H1 (cell line): ENCODE measurements at regions not wholly inside any gene's neighbourhood (a gene's known extent, or its start where the extent isn't known, plus 50 kb on each side); places are given as distances from the start of the nearest gene placed in this dataset.

ENCODE experiments used
- CTCF ChIA-PET: fragments of 300-600 bp; sonication (Branson Sonifier 250); formaldehyde crosslinking; loops from one replicate; lab custom pipeline; 2021; ENCODE audit not compliant: partially characterized antibody; lab: Charles Lee
- POLR2A ChIA-PET: fragments of 300-600 bp; sonication (Branson Sonifier 250); formaldehyde crosslinking; loops from one replicate; lab custom pipeline; 2021; ENCODE audit warnings: inconsistent platforms; ENCODE audit not compliant: partially characterized antibody; lab: Charles Lee
- DNase-seq, 2 experiments: peaks; one replicate each; pipeline versions ENCODE4 v3.0.0 to v3.0.0-alpha.2; 2010 to 2022; ENCODE audit warnings: low spot score in 2 of 2, low read depth in 1 of 2, mixed read lengths in 1 of 2
- FAIRE-seq: peaks from 2 replicates; lab custom pipeline; 2011; peaks lifted over from hg19 to GRCh38; lab: Jason Lieb, UNC
- H2AFZ ChIP-seq: 2 replicates; pipeline ENCODE4 v1.8.1; 2012; ENCODE audit warnings: low read length, inconsistent platforms
- H2AK5ac ChIP-seq: 2 replicates; pipeline ENCODE4 v1.6.1; 2013; ENCODE audit warnings: low read depth, low read length
- H2BK120ac ChIP-seq: replicated peaks from 2 replicates; pipeline ENCODE3; 2013; ENCODE audit warnings: low read depth, low read length, inconsistent platforms
- H2BK12ac ChIP-seq: 2 replicates; pipeline ENCODE4 v1.6.1; 2013; ENCODE audit warnings: low read depth, low read length
- H2BK15ac ChIP-seq: 2 replicates; pipeline ENCODE4 v1.6.1; 2013; ENCODE audit warnings: low read length
- H2BK20ac ChIP-seq: 2 replicates; pipeline ENCODE4 v1.6.1; 2013; ENCODE audit warnings: low read length
- H2BK5ac ChIP-seq: 2 replicates; pipeline ENCODE4 v1.6.1; 2013; ENCODE audit warnings: low read depth, low read length
- H3K14ac ChIP-seq: 2 replicates; pipeline ENCODE4 v1.6.1; 2013; ENCODE audit warnings: inconsistent platforms; ENCODE audit not compliant: insufficient read length
- H3K18ac ChIP-seq: 2 replicates; pipeline ENCODE4 v1.6.1; 2013; ENCODE audit warnings: low read length; ENCODE audit errors: extremely low read depth
- H3K23ac ChIP-seq: 2 replicates; pipeline ENCODE4 v1.6.1; 2013; ENCODE audit warnings: inconsistent platforms; ENCODE audit not compliant: insufficient read length
- H3K23me2 ChIP-seq: 2 replicates; pipeline ENCODE4 v1.6.1; 2013; ENCODE audit warnings: low read depth, low read length
- H3K27ac ChIP-seq: 2 replicates; pipeline ENCODE4 v1.6.1; 2011; ENCODE audit warnings: low read depth, low read length, inconsistent platforms
- H3K27me3 ChIP-seq, 4 experiments: replicated peaks in 1 of 4; 1 replicate in 1 of 4; 2 replicates in 3 of 4; pipeline versions ENCODE4 v1.6.1 to v1.8.1; 2011 to 2013; ENCODE audit warnings: low read length in 3 of 4, mild to moderate bottlenecking in 3 of 4, inconsistent platforms in 2 of 4, mixed read lengths in 2 of 4, moderate library complexity in 1 of 4; ENCODE audit not compliant: control insufficient read depth in 3 of 4, insufficient read depth in 3 of 4; ENCODE audit errors: extremely low read depth in 1 of 4
- H3K36me3 ChIP-seq, 4 experiments: 2 replicates each; pipeline versions ENCODE4 v1.6.1 to v1.8.1; 2011 to 2013; ENCODE audit warnings: mild to moderate bottlenecking in 4 of 4, low read length in 3 of 4, moderate library complexity in 2 of 4, control low read depth in 1 of 4, inconsistent platforms in 1 of 4; ENCODE audit not compliant: insufficient read depth in 4 of 4, control insufficient read depth in 2 of 4
- H3K4ac ChIP-seq: replicated peaks from 2 replicates; pipeline ENCODE3; 2013; ENCODE audit warnings: low read length, low read depth, mixed read lengths, inconsistent platforms; ENCODE audit not compliant: insufficient read length
- H3K4me1 ChIP-seq, 4 experiments: replicated peaks in 1 of 4; 1 replicate in 1 of 4; 2 replicates in 3 of 4; pipeline versions ENCODE4 v1.6.1 to v1.8.1; 2011 to 2013; ENCODE audit warnings: low read length in 3 of 4, inconsistent platforms in 2 of 4, mixed read lengths in 1 of 4; ENCODE audit not compliant: insufficient read depth in 4 of 4, control insufficient read depth in 3 of 4
- H3K4me2 ChIP-seq, 2 experiments: 2 replicates each; pipeline versions ENCODE4 v1.6.1 to v1.8.1; 2011 to 2013; ENCODE audit warnings: low read depth in 2 of 2, low read length in 2 of 2, control low read depth in 1 of 2, inconsistent platforms in 1 of 2, mild to moderate bottlenecking in 1 of 2; ENCODE audit not compliant: insufficient read depth in 1 of 2
- H3K4me3 ChIP-seq, 4 experiments: fragments of 200-600, 300-600 bp in 1 of 4; sonication (generic), shearing (Covaris generic), sonication (Bioruptor Twin) in 1 of 4; 2 replicates each; pipeline versions ENCODE4 v1.5.1 to v1.8.1; 2011 to 2016; ENCODE audit warnings: low read length in 4 of 4, low read depth in 3 of 4, control low read depth in 2 of 4, inconsistent platforms in 2 of 4, mild to moderate bottlenecking in 2 of 4, mixed read lengths in 1 of 4, moderate library complexity in 1 of 4; ENCODE audit not compliant: insufficient read depth in 2 of 4; ENCODE audit errors: extremely low read depth in 1 of 4
- H3K56ac ChIP-seq: replicated peaks from 2 replicates; pipeline ENCODE3; 2013; ENCODE audit warnings: low read depth, mild to moderate bottlenecking, mixed read lengths, low read length, inconsistent platforms; ENCODE audit not compliant: insufficient read length
- H3K79me1 ChIP-seq: 2 replicates; pipeline ENCODE4 v1.6.1; 2013; ENCODE audit warnings: low read depth, low read length, control low read depth
- H3K79me2 ChIP-seq, 2 experiments: 2 replicates each; pipeline versions ENCODE4 v1.6.1 to v1.8.1; 2012 to 2013; ENCODE audit warnings: low read length in 2 of 2, mild to moderate bottlenecking in 2 of 2, inconsistent platforms in 1 of 2; ENCODE audit not compliant: insufficient read depth in 2 of 2, control insufficient read depth in 1 of 2
- H3K9ac ChIP-seq, 4 experiments: replicated peaks in 1 of 4; 1 replicate in 1 of 4; 2 replicates in 3 of 4; pipeline versions ENCODE4 v1.6.1 to v1.8.1; 2011 to 2013; ENCODE audit warnings: low read depth in 3 of 4, low read length in 3 of 4, control low read depth in 2 of 4, mild to moderate bottlenecking in 2 of 4, moderate library complexity in 2 of 4, inconsistent platforms in 1 of 4; ENCODE audit errors: extremely low read depth in 1 of 4
- H3K9me3 ChIP-seq, 2 experiments: 2 replicates each; pipeline versions ENCODE4 v1.6.1 to v1.8.1; 2012 to 2013; ENCODE audit warnings: mild to moderate bottlenecking in 2 of 2, moderate library complexity in 2 of 2, control low read depth in 1 of 2, inconsistent platforms in 1 of 2, low read depth in 1 of 2, low read length in 1 of 2, mixed read lengths in 1 of 2; ENCODE audit not compliant: insufficient read depth in 2 of 2
- H4K20me1 ChIP-seq, 2 experiments: replicated peaks in 1 of 2; 2 replicates each; pipeline versions ENCODE3 to v1.8.1; 2011 to 2013; ENCODE audit warnings: inconsistent platforms in 2 of 2, low read length in 2 of 2, mild to moderate bottlenecking in 1 of 2; ENCODE audit not compliant: insufficient read depth in 2 of 2, control insufficient read depth in 1 of 2
- H4K5ac ChIP-seq: 2 replicates; pipeline ENCODE4 v1.6.1; 2013; ENCODE audit warnings: low read length, low read depth, mixed read lengths, inconsistent platforms; ENCODE audit not compliant: insufficient read length
- H4K8ac ChIP-seq: 2 replicates; pipeline ENCODE4 v1.8.0; 2013; ENCODE audit warnings: mild to moderate bottlenecking, moderate library complexity, low read length, inconsistent platforms; ENCODE audit not compliant: insufficient read depth; ENCODE audit errors: extremely low read depth
- H4K91ac ChIP-seq: replicated peaks from 2 replicates; pipeline ENCODE3; 2013; ENCODE audit warnings: low read length, mixed read lengths, inconsistent platforms; ENCODE audit not compliant: insufficient read length
- CTCF ChIP-seq, 3 experiments: IDR thresholded peaks; 1 replicate in 2 of 3; 2 replicates in 1 of 3; pipeline versions ENCODE4 v1.5.1 to v1.6.1; 2011; ENCODE audit warnings: low read length in 3 of 3, mild to moderate bottlenecking in 3 of 3, inconsistent platforms in 2 of 3, low read depth in 1 of 3, moderate library complexity in 1 of 3; ENCODE audit not compliant: insufficient read depth in 1 of 3; ENCODE audit errors: control extremely low read depth in 1 of 3
- JUN ChIP-seq: IDR thresholded peaks from 2 replicates; pipeline ENCODE4 v1.6.1; 2011; ENCODE audit warnings: low read depth, mild to moderate bottlenecking, improper control_type of control experiment, low read length
- KDM4A ChIP-seq: IDR thresholded peaks from one replicate; pipeline ENCODE4 v1.7.1; 2012; ENCODE audit warnings: low read depth, mild to moderate bottlenecking, moderate library complexity, low read length, inconsistent platforms; ENCODE audit not compliant: severe bottlenecking
- WGBS, 2 experiments: shearing (Covaris generic) in 1 of 2; methylation state at CpG; one replicate each; pipeline versions ENCODE4 v1.1.6 to v1.1.7; 2013 to 2015; ENCODE audit warnings: low lambda C conversion rate in 2 of 2, mixed read lengths in 2 of 2, inconsistent platforms in 1 of 2, low coverage in 1 of 2, missing lambda C conversion rate in 1 of 2; ENCODE audit not compliant: insufficient replicate concordance in 2 of 2, insufficient coverage in 1 of 2, insufficient read length in 1 of 2; ENCODE audit errors: extremely low coverage in 1 of 2, missing lambda C conversion rate in 1 of 2; 5-methylcytosine and 5-hydroxymethylcytosine counted together

DNA sequence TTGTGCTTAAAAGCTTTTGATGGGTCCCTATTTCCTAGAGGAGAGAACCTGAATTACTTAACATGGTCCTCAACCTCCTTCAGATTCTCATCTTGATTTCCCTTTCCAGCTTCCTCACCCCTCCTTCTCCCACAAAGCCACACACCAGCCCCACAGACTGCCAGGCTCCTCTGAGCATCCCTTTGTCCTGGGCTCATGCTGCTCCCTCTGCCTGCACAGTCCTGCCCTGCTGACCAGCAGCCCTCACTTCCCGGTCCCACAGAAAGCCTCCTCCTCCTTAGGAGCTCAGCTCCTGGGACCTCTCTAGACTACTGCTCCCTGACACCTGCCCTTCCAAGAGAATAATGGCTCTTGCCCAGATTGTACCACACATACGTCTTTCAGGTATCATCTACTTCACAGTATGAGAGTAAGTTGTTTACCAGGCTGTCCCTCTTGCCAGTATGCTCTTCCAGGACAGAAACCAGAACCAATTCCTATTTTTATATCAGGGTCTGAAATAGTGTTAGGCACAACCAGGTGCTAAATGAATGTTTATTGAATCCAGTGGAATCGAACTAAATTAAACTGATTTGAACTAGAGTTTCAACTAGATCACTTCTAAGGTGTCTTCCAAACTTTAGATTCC, 373.4 kb downstream of the LMX1A start:
- no peak overlapping the region for H3K4me2 ChIP-seq
- no peak overlapping the region for H3K23ac ChIP-seq
- no peak overlapping the region for H3K27ac ChIP-seq
- no peak overlapping the region for H3K4ac ChIP-seq
- H3K18ac ChIP-seq = no peak overlapping the region
- H2BK20ac ChIP-seq = no peak overlapping the region
- no peak overlapping the region for H4K8ac ChIP-seq
- H2AFZ ChIP-seq = no peak overlapping the region
- no peak overlapping the region for H3K56ac ChIP-seq
- CTCF ChIA-PET = interaction anchor here (0.6 to 2.7 kb wide), 7 partner anchors 9 to 138 kb away, joined by 3 to 15 read pairs (median 4); no protein-coding TSS in a partner anchor
- no peaks in the 10 kb centered on the region for H3K36me3 ChIP-seq
- H2AK5ac ChIP-seq = no peak overlapping the region
- no peak for DNase-seq
- no peak overlapping the region for H3K4me3 ChIP-seq
- H3K79me2 ChIP-seq = no peaks in the 10 kb centered on the region
- POLR2A ChIA-PET = no interaction called here
- H2BK12ac ChIP-seq = no peak overlapping the region
- H3K27me3 ChIP-seq = peaks cover 6 to 23% (median 10%) of the 10 kb centered on the region in 4 experiments
- no peaks in the 10 kb centered on the region for H3K9me3 ChIP-seq
- no peak for FAIRE-seq
- TF ChIP-seq KDM4A = no peak
- TF ChIP-seq JUN = no peak
- TF ChIP-seq CTCF (IDR thresholded peaks at IDR 0.05; ENCODE audit: control extremely low read depth in 1 of 3, insufficient read depth in 1 of 3, low read depth in 1 of 3, low read length in 3 of 3) = peak in 1 of 3 experiments; percentile 1; a peak in 1 of 4 replicates
- H4K5ac ChIP-seq = no peak overlapping the region
- no peak overlapping the region for H2BK120ac ChIP-seq
- no peaks in the 10 kb centered on the region for H4K20me1 ChIP-seq
- no peaks in the 10 kb centered on the region for H3K23me2 ChIP-seq
- no peak overlapping the region for H3K14ac ChIP-seq
- H3K4me1 ChIP-seq = 0 out of 7 replicates have a peak, but pooled peaks cover 0 to 4% (median 0%) of the 10 kb centered on the region in 4 experiments
- no peak overlapping the region for H3K9ac ChIP-seq
- no peaks in the 10 kb centered on the region for H3K79me1 ChIP-seq
- H2BK5ac ChIP-seq = no peak overlapping the region
- no peak overlapping the region for H2BK15ac ChIP-seq
- no peak overlapping the region for H4K91ac ChIP-seq
- WGBS, 2 experiments = 62% methylated on average over 3 of the region's 3 CpGs; no CpG with 5 or more reads in 1 of the 2 experiments
